ENCODE measurements at regions not wholly inside any gene's neighbourhood (a gene's known extent, or its start where the extent isn't known, plus 50 kb on each side); places are given as distances from the start of the nearest gene placed in this dataset.
"Not testable (repeated sequence)": the region's sequence is repeated elsewhere in the genome, so short reads cannot be mapped to it uniquely, and the experiment has no call there.

DNA sequence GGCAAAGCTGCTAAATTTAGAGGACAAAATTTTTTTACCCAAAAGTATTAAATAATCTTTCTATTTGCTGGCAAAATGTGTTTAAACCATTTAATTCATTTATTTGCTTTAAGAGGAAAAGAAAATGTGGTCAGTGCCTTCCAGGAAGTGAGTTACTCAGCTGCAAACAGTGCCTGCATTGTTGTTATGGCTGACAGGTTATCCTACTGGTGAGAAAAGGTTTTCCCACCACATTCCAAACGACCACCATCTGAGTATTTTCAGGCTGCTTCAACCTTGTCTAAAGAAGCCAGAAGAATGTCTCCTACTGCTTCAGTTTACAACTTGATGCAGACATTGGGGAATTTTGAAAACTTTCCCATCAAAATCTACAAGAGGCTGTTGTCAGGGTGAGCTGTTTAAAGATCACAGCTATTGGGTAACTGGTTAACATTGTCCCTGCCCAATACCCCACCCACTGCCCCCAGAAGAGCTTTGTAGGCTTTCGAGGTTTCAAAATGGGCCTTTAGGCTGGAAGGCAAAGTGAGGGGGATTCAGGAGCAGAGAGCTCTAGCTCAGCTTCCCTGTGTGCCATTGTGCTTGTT, 461.3 kb upstream of the FANCL start:
- Histone ChIP-seq H3K4me3 (ENCODE audit: low read depth, low read length) (no peak overlapping the region), H3K36me3 (ENCODE audit: control insufficient read depth, insufficient read depth, low read length) (no peaks in the 10 kb centered on the region), H3K27me3 (ENCODE audit: control insufficient read depth, insufficient read depth, low read length) (no peaks in the 10 kb centered on the region)
- no peak for DNase-seq (ENCODE audit: low read depth)
- ChIA-PET POLR2A (no interaction called here), CTCF (interaction anchor here (0.5 kb wide), 1 partner anchor 791 kb away, joined by 5 read pairs; no protein-coding TSS in a partner anchor)
- TF ChIP-seq, protein P1, sequence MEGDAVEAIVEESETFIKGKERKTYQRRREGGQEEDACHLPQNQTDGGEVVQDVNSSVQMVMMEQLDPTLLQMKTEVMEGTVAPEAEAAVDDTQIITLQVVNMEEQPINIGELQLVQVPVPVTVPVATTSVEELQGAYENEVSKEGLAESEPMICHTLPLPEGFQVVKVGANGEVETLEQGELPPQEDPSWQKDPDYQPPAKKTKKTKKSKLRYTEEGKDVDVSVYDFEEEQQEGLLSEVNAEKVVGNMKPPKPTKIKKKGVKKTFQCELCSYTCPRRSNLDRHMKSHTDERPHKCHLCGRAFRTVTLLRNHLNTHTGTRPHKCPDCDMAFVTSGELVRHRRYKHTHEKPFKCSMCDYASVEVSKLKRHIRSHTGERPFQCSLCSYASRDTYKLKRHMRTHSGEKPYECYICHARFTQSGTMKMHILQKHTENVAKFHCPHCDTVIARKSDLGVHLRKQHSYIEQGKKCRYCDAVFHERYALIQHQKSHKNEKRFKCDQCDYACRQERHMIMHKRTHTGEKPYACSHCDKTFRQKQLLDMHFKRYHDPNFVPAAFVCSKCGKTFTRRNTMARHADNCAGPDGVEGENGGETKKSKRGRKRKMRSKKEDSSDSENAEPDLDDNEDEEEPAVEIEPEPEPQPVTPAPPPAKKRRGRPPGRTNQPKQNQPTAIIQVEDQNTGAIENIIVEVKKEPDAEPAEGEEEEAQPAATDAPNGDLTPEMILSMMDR (IDR thresholded peaks at IDR 0.05; ENCODE audit: insufficient read depth, low read depth, low read length), result no peak

DNA sequence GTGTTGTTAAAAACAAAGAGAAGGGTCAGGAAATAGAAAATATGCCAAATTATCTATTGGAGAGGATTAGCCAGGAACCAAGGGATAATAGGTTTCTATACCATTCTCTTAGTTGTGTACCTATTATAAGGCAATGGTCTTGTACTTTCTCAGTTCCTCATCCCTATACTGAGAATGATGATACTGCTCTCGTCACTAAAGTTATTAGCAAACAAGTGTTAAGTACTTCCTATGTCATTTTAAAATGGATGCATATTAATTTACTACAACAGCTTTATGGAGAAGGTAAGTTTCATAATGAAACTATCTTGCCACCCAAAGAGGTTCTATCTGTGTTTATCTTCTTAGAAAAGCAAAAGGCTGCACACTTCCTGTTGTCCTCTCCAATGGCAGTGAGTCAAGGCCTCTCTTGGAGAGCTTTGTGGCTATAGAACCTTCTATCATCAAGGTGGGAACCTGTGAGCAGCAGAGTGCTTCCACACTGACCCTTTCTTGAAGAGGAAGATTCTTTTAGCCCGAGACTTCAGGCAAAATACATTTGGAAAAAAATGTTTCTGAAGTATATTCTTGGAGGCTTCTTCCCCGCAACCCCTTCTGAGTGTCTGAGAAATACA, 460.7 kb upstream of the FANCL start:
- no peaks in the 10 kb centered on the region for H3K27me3 ChIP-seq (ENCODE audit: control insufficient read depth, insufficient read depth, low read length)
- H3K36me3 ChIP-seq (ENCODE audit: control insufficient read depth, insufficient read depth, low read length), result no peaks in the 10 kb centered on the region
- ChIA-PET POLR2A (no interaction called here), CTCF (interaction anchor here (0.5 to 0.6 kb wide), 2 partner anchors 790 to 1898 kb away, joined by 4 to 5 read pairs; no protein-coding TSS in a partner anchor)
- TF ChIP-seq, protein P1 (IDR thresholded peaks at IDR 0.05; ENCODE audit: insufficient read depth, low read depth, low read length), result no peak
- no peak for DNase-seq (ENCODE audit: low read depth)
- no peak overlapping the region for H3K4me3 ChIP-seq (ENCODE audit: low read depth, low read length)

DNA sequence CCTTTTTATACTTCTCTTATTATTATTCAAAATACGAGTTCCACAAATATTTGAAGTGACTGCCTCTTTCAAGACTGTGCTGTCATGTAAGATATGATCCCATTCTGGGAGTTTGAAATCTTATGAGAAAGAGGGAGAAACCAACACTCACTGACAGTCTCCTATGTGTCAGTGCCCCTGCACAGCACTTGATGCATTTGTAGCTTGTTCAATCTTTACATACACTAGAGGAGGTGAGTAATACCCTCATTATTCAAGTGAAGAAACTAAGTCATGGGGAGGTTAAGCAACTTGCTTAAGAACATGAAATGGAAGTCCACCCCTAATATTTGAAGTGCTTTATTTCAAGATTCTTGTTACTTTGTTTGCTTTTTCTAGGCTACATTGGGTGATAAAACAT, 459.5 kb upstream of the FANCL start:
- Histone ChIP-seq H3K36me3 (ENCODE audit: control insufficient read depth, insufficient read depth, low read length) (no peaks in the 10 kb centered on the region), H3K4me3 (ENCODE audit: low read depth, low read length) (no peak overlapping the region), H3K27me3 (ENCODE audit: control insufficient read depth, insufficient read depth, low read length) (no peaks in the 10 kb centered on the region)
- ChIA-PET POLR2A (no interaction called here), CTCF (no interaction called here)
- TF ChIP-seq, protein P1 (IDR thresholded peaks at IDR 0.05; ENCODE audit: insufficient read depth, low read depth, low read length), result no peak
- no peak for DNase-seq (ENCODE audit: low read depth)

DNA sequence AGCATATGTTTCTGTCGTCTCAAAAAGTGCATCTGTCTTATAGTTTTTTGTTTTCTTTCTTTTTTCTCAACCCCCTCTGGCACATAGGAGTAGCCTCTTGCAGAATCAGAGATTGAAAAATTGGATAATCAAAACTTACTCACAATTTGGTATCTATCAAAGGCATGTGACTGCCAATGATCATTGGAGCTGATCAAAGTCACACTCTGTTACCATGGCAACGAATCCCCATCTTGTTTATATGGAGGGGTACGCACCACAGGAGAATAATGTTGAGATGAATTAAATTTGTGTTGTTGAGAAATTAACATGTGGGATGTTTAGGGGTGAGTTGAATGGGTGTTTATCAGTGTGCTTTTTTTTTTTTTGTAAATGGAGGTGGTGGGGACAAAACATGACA, 458.3 kb upstream of the FANCL start:
- Histone ChIP-seq H3K36me3 (ENCODE audit: control insufficient read depth, insufficient read depth, low read length) (no peaks in the 10 kb centered on the region), H3K27me3 (ENCODE audit: control insufficient read depth, insufficient read depth, low read length) (no peaks in the 10 kb centered on the region), H3K4me3 (ENCODE audit: low read depth, low read length) (no peak overlapping the region)
- POLR2A ChIA-PET, result no interaction called here
- TF ChIP-seq, protein P1 (IDR thresholded peaks at IDR 0.05; ENCODE audit: insufficient read depth, low read depth, low read length), result no peak
- CTCF ChIA-PET, result no interaction called here
- no peak for DNase-seq (ENCODE audit: low read depth)

DNA sequence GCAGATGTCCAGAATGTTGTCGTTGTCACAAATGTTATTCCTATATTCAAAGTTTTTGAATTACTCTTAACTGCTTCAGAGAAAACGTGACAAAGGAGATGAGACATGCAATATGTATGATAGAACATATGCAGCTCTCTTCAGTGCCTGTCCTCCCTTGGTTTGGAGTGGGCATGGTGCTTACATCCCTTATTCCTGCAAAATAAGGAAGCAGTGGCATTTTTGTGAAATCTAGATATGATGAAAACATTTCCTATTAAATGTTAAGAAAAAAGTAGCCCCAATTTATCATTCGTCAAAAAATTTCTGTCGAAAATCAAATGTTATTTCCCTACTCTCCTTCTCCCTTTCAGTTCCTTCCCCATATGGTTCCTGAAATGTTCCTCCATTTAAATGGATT, 457.5 kb upstream of the FANCL start:
- POLR2A ChIA-PET, result no interaction called here
- no peak overlapping the region for H3K4me3 ChIP-seq (ENCODE audit: low read depth, low read length)
- CTCF ChIA-PET, result no interaction called here
- no peak for DNase-seq (ENCODE audit: low read depth)
- TF ChIP-seq, protein P1 (IDR thresholded peaks at IDR 0.05; ENCODE audit: insufficient read depth, low read depth, low read length), result no peak
- no peaks in the 10 kb centered on the region for H3K36me3 ChIP-seq (ENCODE audit: control insufficient read depth, insufficient read depth, low read length)
- H3K27me3 ChIP-seq (ENCODE audit: control insufficient read depth, insufficient read depth, low read length), result no peaks in the 10 kb centered on the region

DNA sequence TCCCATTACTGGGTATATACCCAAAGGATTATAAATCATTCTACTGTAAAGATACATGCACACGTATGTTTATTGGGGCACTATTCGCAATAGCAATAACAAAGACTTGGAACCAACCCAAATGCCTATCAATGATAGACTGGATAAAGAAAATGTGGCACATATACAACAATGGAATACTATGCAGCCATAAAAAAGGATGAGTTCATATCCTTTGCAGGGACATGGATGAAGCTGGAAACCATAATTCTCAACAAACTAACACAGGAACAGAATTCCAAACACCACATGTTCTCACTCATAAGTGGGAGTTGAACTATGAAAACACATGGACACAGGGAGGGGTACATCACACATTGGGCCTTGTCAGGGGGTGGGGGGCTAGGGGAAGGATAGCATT, 453.0 kb upstream of the FANCL start:
- CTCF ChIA-PET; POLR2A ChIA-PET; H3K36me3 ChIP-seq (ENCODE audit: control insufficient read depth, insufficient read depth, low read length); DNase-seq (ENCODE audit: low read depth); H3K27me3 ChIP-seq (ENCODE audit: control insufficient read depth, insufficient read depth, low read length); H3K4me3 ChIP-seq (ENCODE audit: low read depth, low read length): not testable (repeated sequence)

DNA sequence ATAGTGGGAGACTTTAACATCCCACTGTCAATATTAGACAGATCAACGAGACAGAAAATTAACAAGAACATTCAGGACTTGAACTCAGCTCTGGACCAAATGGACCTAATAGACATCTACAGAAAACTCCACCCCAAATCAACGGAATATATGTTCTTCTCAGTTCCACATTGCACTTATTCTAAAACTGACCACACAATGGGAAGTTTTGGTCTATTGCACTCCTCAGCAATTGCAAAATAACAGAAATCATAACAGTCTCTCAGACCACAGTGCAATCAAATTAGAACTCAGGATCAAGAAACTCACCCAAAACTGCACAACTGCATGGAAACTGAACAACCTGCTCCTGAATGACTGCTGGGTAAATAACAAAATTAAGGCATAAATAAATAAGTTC, 449.9 kb upstream of the FANCL start:
- H3K27me3 ChIP-seq (ENCODE audit: control insufficient read depth, insufficient read depth, low read length); DNase-seq (ENCODE audit: low read depth); H3K4me3 ChIP-seq (ENCODE audit: low read depth, low read length); H3K36me3 ChIP-seq (ENCODE audit: control insufficient read depth, insufficient read depth, low read length); POLR2A ChIA-PET: not testable (repeated sequence)
- CTCF ChIA-PET, result interaction anchor here (0.7 to 1.7 kb wide), 2 partner anchors 10 to 24 kb away, joined by 3 to 5 read pairs; no protein-coding TSS in a partner anchor
